ENCODE measurements at regions not wholly inside any gene's neighbourhood (a gene's known extent, or its start where the extent isn't known, plus 50 kb on each side); places are given as distances from the start of the nearest gene placed in this dataset.

GRCh38 chr2:19201911-19202462 lies 156.4 kb downstream of the OSR1 start:
- Histone ChIP-seq H3K36me3 (no peaks in the 10 kb centered on the region), H3K4me1 (no peaks in the 10 kb centered on the region), H3K27ac (no peak overlapping the region), H3K27me3 (no peaks in the 10 kb centered on the region), H3K4me3 (no peak overlapping the region), H3K9me3 (no peaks in the 10 kb centered on the region)
- intact Hi-C loops (cut with DNase I), result no loop called here
- no peak for DNase-seq
- 88 to 96% methylated on average over 4 of the region's 4 CpGs for WGBS, 2 donors
- TF ChIP-seq CTCF (IDR thresholded peaks at IDR 0.05), result no peak
- TF ChIP-seq POLR2A (IDR thresholded peaks at IDR 0.05), result no peak

- Histone ChIP-seq H3K4me3 (no peak overlapping the region), H3K4me1 (no peaks in the 10 kb centered on the region), H3K27me3 (no peaks in the 10 kb centered on the region), H3K9me3 (no peaks in the 10 kb centered on the region), H3K36me3 (no peaks in the 10 kb centered on the region), H3K27ac (no peak overlapping the region)
- no peak for DNase-seq
- 77 to 78% methylated on average over 1 of the region's 1 CpG for WGBS, 2 donors
- TF ChIP-seq CTCF (IDR thresholded peaks at IDR 0.05) (no peak), POLR2A (IDR thresholded peaks at IDR 0.05) (no peak)
- intact Hi-C loops (cut with DNase I), result no loop called here
Observed at GRCh38 chr2:19198381-19198780, 160.0 kb downstream of the OSR1 start.

GRCh38 chr2:19195661-19196060 lies 162.8 kb downstream of the OSR1 start:
- 70 to 83% methylated on average over 1 of the region's 1 CpG for WGBS, 2 donors
- no peaks in the 10 kb centered on the region for H3K27me3 ChIP-seq
- intact Hi-C loops (cut with DNase I), result no loop called here

GRCh38 chr2:19189391-19189790 lies 169.0 kb downstream of the OSR1 start:
- TF ChIP-seq POLR2A (IDR thresholded peaks at IDR 0.05), result no peak
- Histone ChIP-seq H3K36me3 (no peaks in the 10 kb centered on the region), H3K4me3 (no peak overlapping the region), H3K9me3 (no peaks in the 10 kb centered on the region), H3K27ac (no peak overlapping the region), H3K27me3 (no peaks in the 10 kb centered on the region), H3K4me1 (no peaks in the 10 kb centered on the region)
- intact Hi-C loops (cut with DNase I), result no loop called here
- DNase-seq, result no peak
- WGBS, 2 donors, result 88 to 100% methylated on average over 1 of the region's 1 CpG

More at GRCh38 chr2:19195661-19196060, 162.8 kb downstream of the OSR1 start:
- no peak for TF ChIP-seq CTCF (IDR thresholded peaks at IDR 0.05)
- TF ChIP-seq POLR2A (IDR thresholded peaks at IDR 0.05), result no peak
- H3K36me3 ChIP-seq, result no peaks in the 10 kb centered on the region
- H3K4me3 ChIP-seq, result no peak overlapping the region
- no peak for DNase-seq
- no peak overlapping the region for H3K27ac ChIP-seq
- no peaks in the 10 kb centered on the region for H3K9me3 ChIP-seq
- no peaks in the 10 kb centered on the region for H3K4me1 ChIP-seq

- Histone ChIP-seq H3K4me1 (no peaks in the 10 kb centered on the region), H3K27me3 (no peaks in the 10 kb centered on the region), H3K36me3 (no peaks in the 10 kb centered on the region), H3K4me3 (no peak overlapping the region), H3K9me3 (no peaks in the 10 kb centered on the region), H3K27ac (no peak overlapping the region)
- WGBS, 2 donors, result 67 to 69% methylated on average over 3 to 5 of the region's 5 CpGs
- DNase-seq, result no peak
- TF ChIP-seq POLR2A (IDR thresholded peaks at IDR 0.05) (no peak), CTCF (IDR thresholded peaks at IDR 0.05) (no peak)
- intact Hi-C loops (cut with DNase I), result no loop called here
Observed at GRCh38 chr2:19187323-19188020, 171.0 kb downstream of the OSR1 start.

All from esophagus squamous epithelium (tissue), 5 donors.